Naive B cell (primary cell): ENCODE measurements at regions not wholly inside any gene's neighbourhood (a gene's known extent, or its start where the extent isn't known, plus 50 kb on each side); places are given as distances from the start of the nearest gene placed in this dataset.
"Not testable (repeated sequence)": the region's sequence is repeated elsewhere in the genome, so short reads cannot be mapped to it uniquely, and the experiment has no call there.

ENCODE experiments used
- ATAC-seq, 2 donors: fragments of 150-1000 bp; cut with Tn5 transposase; 2 replicates each; pipeline ENCODE4 v1.10.0; 2021; ENCODE audit warnings: low read depth in 2 of 2, mild to moderate bottlenecking in 2 of 2, moderate library complexity in 2 of 2
- DNase-seq: peaks from one replicate; pipeline ENCODE4 v3.0.0; 2022
- H3K27ac Mint-ChIP-seq, 6 donors: one replicate each; pipeline ENCODE4 v1.8.0; 2020 to 2022; ENCODE audit warnings: mild to moderate bottlenecking in 6 of 6, mixed read lengths in 6 of 6, moderate library complexity in 5 of 6, inconsistent platforms in 2 of 6
- H3K27me3 Mint-ChIP-seq, 3 donors: one replicate each; pipeline ENCODE4 v1.8.0; 2021 to 2022; ENCODE audit warnings: mixed read lengths in 3 of 3, mild to moderate bottlenecking in 1 of 3
- H3K36me3 Mint-ChIP-seq, 2 donors: one replicate each; pipeline ENCODE4 v1.8.0; 2020 to 2022; ENCODE audit warnings: mixed read lengths in 2 of 2, inconsistent platforms in 1 of 2, mild to moderate bottlenecking in 1 of 2
- H3K4me1 Mint-ChIP-seq, 3 donors: one replicate each; pipeline ENCODE4 v1.8.0; 2020 to 2022; ENCODE audit warnings: mixed read lengths in 3 of 3, inconsistent platforms in 1 of 3, mild to moderate bottlenecking in 1 of 3, moderate library complexity in 1 of 3
- H3K4me3 Mint-ChIP-seq, 8 donors: one replicate each; pipeline ENCODE4 v1.8.0; 2020 to 2022; ENCODE audit warnings: mild to moderate bottlenecking in 8 of 8, mixed read lengths in 8 of 8, moderate library complexity in 8 of 8, inconsistent platforms in 2 of 8
- H3K9me3 Mint-ChIP-seq, 7 donors: one replicate each; pipeline ENCODE4 v1.8.0; 2020 to 2022; ENCODE audit warnings: mixed read lengths in 7 of 7, mild to moderate bottlenecking in 5 of 7, inconsistent platforms in 2 of 7, moderate library complexity in 1 of 7

DNA sequence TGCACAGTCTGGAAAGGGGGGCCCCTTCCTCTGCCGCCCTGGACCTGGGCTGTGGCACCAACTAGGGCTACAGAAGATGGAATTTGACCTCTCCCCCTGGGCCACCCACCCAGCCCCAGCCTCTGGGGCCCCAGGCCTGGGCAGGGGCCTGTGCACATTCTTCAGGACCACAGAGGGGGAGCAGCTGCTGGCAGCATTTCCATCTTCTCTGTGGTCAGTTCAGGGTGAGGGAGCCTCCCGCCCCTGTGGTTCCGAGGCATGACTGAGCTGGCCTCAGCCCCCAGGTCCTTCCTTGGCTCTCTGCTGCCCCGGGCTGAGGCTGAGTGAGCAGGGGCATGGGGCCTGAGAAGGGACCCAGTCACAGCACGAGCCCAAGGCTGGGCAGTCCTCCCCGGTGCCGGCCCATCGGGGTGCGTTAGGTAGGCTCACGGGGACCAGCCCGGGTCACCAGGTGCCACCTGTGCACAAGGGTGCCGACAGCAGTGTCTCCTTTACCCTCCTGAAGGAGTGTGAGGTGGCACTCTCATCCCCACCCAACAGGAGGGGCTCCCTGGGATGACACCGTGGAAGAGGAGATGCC is 63.2 kb downstream of the UNCX start:
- Mint-ChIP-seq H3K4me1 (peaks cover 0 to 4% (median 3%) of the 10 kb centered on the region in 3 donors), H3K27me3 (peaks cover 11 to 46% (median 35%) of the 10 kb centered on the region in 3 donors), H3K36me3 (no peaks in the 10 kb centered on the region), H3K9me3 (peaks cover 0 to 3% (median 0%) of the 10 kb centered on the region in 7 donors), H3K4me3 (no peak overlapping the region), H3K27ac (no peak overlapping the region)
- DNase-seq (no peak), ATAC-seq (no peak)

DNA sequence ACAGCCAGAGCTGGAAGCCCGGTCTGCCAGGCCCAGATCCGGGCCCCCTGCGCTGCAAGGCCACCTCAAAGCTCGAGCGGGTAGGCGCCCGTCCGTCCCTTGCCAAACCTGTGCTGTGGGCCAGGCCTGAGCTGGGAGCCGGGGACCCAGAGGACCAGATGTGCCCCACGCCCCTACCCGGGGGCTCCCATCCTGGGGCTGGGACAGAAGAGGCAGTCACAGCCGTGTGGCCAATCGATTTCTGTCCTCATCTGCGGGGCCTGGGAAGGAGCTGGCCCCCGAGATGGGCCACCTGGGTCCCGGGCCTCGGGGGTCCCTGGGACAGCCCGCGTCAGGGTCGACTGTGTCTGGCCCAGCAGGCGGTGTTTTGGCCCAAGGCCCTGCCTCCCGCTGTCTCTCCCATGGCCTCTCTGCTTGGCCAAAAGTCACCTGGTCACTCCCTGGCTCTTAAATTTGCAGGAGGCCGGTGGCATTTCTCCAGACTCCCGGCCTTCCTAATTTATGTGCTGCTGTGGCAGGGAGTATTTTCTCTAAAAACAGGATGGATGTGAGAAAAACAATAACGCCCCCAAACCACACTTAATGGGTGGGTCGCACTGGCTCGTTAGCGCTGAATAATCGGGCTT is 63.8 kb downstream of the UNCX start:
- Mint-ChIP-seq H3K4me3 (no peak overlapping the region), H3K27ac (no peak overlapping the region), H3K27me3 (peaks cover 9 to 40% (median 30%) of the 10 kb centered on the region in 3 donors), H3K4me1 (peaks cover 0 to under 1% (median 0%) of the 10 kb centered on the region in 3 donors), H3K36me3 (no peaks in the 10 kb centered on the region), H3K9me3 (peaks cover 0 to 3% (median 0%) of the 10 kb centered on the region in 7 donors)
- DNase-seq (no peak), ATAC-seq (no peak)

DNA sequence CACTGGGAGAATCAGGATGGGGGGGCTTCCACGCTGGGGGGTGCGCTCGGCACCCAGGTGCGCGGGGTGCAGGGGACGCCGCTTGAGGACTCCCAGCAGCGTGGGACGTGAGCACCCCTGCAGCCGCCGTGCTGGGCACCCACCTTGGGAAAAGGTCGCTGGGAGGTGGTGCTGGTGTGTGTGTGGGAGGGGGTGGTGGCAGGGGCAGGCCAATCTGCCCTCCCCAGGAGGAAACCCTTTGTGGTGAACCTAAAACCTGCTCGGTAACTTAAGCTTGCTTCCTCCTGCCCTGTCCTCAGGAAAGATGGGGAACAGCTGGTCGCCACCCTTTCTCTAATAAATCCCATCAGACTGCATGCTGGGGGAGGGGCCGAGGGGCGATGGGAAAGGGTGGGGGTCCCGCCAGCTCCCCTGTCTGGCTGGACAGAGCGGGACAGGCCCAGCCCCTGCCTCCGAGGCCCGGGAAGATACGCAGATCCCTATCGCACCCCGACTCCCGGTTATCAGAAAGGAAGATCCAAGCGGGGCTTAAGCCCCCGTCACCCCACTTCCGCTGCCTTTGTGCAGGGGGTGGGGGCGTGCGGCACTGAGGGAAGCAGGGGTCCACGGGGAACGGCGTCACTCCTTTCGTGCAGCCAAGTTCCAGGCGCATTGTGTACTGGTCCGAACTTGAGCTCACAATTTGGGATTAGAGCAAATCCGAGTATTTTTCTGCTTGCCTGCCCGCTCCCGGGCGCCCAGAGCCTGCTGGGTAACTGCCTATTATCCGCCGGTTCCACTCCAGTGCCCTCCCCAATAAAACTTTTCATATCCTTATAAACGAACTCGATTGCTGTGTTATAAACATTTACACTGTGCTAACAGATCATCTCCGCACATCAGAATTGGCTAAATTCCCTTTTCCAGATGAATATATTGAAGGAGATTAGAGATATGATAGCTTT is 64.6 kb downstream of the UNCX start:
- DNase-seq (no peak), ATAC-seq (no peak)
- H3K4me3 Mint-ChIP-seq, result no peak overlapping the region
- no peak overlapping the region for H3K27ac Mint-ChIP-seq
- no peaks in the 10 kb centered on the region for H3K4me1 Mint-ChIP-seq
- H3K36me3 Mint-ChIP-seq, result no peaks in the 10 kb centered on the region
- no peaks in the 10 kb centered on the region for H3K9me3 Mint-ChIP-seq
- H3K27me3 Mint-ChIP-seq, result peaks cover 5 to 32% (median 21%) of the 10 kb centered on the region in 3 donors

DNA sequence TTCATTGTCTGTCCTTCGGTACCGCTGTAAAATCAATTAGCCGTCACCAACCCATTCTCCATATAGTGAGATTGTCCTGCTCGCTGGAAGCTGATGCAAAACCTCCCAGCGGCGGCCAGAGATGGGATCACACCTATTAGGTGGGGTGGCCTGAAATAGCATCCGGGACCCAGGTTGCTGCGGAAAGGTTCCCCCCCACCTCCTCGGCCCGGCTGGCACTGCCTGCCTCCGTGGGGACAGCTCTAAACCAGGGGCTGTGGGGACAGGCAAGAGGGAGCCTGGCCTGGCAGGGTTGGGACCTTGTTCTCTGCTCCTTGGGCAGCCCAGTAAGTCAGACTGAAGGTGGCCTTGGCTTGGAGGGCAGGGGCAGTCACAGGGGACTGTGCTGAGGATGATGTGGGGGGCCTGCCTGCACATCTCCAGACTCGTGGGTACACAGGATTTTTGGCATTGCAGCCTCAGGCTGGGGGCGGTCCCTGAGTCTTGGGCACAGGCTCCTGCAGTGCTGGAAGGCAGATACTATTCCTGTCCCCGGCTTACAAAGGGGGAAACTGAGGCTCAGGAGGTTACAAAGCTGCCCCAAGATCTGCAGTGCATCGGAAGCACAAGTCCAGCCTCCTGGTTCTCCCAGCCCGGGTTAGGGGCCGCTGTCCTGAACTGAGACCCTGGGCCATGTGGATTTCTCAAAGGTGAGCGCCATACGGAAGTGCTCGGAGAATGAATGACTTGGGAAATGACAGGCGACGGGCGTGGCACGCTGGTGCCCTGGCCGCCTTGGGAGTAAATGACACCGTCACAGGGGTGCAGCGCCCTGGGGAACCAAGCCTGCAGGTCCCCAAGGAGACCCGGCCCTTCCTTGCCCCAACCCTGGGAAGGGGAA is 65.6 kb downstream of the UNCX start:
- H3K36me3 Mint-ChIP-seq, result no peaks in the 10 kb centered on the region
- H3K4me1 Mint-ChIP-seq, result peaks cover 0 to 1% (median 0%) of the 10 kb centered on the region in 3 donors
- peaks cover 5 to 22% (median 14%) of the 10 kb centered on the region in 3 donors for H3K27me3 Mint-ChIP-seq
- H3K9me3 Mint-ChIP-seq, result no peaks in the 10 kb centered on the region
- H3K27ac Mint-ChIP-seq, result no peak overlapping the region
- H3K4me3 Mint-ChIP-seq, result no peak overlapping the region
- ATAC-seq, result no peak
- DNase-seq, result no peak

DNA sequence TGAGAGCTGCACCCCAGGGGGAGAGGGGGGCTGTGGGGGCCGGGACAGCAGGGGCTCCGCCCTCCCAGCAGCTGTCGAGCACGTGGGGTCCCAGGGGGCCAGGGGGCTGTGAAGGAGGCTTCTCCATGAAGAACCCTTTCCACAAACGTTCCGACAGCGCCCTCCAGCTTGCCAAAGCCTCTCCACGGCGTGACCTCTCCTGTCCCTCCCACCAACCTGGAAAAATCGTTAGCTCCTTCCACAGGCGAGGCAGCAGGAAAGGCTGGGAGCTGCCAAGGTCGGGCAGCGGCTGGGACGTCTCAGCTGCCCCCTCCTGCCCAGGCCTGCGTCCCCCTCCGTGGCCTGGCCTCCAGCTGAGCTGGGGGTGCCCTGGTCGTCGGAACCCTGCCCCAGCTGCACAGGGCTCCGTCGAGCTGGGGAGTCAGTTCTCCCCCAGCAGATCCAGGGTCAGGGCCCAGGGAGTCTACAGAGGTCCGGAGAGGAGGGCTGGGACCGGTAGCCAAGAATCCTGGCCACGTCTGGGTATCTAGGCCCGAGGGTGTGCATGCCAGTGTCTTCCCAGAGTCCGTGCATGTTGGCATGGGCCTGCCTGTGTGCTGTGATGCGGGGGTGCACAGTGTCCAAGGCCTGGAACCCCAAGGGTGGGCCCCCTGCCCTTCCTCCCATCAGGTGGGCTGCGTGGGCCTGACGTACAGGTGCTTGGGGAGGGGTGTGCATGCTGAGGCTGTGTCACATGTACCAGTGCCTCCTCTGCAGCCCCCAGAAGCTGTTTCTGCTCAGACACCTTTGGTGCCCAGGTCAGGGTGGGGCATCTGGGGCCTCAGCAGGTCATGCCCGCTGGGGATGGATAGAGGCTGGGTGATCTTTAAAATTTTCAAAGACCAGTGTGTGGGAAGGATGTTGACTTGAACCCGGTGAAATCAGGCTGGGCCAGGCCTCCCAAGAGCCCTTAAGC is 66.5 kb downstream of the UNCX start:
- Mint-ChIP-seq H3K27me3 (peaks cover 5 to 19% (median 15%) of the 10 kb centered on the region in 3 donors), H3K27ac (no peak overlapping the region), H3K36me3 (no peaks in the 10 kb centered on the region), H3K4me1 (peaks cover 0 to 5% (median 4%) of the 10 kb centered on the region in 3 donors), H3K4me3 (no peak overlapping the region), H3K9me3 (no peaks in the 10 kb centered on the region)
- no peak for ATAC-seq
- DNase-seq, result no peak

DNA sequence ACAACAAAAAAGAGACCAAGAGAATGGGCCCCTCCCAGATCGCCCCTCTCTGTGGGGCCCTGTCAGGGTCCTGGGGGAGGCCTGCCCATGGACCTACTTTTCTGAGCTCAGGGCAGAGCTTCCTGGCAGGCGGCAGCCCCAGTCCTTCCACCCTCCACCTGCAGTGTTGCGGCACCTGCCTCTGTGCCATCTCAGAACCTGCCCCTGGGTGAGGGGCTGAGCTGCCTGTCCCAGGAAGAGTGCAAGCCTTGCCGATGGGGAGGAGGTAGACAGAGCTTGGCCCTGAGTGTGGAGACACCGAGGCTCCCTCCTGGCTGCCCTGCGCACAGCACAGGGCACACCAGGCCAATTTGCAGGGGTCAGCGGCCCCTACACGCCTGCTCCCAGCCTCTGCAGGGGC is 67.5 kb downstream of the UNCX start:
- ATAC-seq, result no peak
- Mint-ChIP-seq H3K36me3 (no peaks in the 10 kb centered on the region), H3K4me1 (peaks cover 0 to 5% (median 4%) of the 10 kb centered on the region in 3 donors), H3K27ac (no peak overlapping the region), H3K27me3 (peaks cover 11 to 19% (median 15%) of the 10 kb centered on the region in 3 donors), H3K9me3 (no peaks in the 10 kb centered on the region), H3K4me3 (no peak overlapping the region)
- no peak for DNase-seq

DNA sequence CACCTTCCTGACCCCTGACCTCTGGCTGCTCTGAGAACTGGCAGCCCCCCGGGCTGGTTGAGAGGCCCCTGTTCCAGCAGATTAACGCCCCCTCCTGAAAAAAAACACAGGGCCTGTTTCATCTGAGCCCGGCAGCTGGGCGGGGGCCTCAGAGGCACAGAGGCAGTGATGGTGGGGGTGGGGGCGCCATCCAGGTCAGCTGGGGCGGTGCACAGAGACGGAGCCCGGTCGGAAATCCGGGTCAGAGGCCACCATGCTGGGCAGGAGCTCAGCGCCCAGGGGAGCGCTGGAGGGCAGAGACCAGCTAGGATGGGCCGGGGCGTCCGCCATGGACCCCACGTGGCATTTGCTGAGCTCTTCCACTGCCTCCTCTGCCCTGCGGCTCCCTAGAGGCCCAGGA is 68.0 kb downstream of the UNCX start:
- ATAC-seq, result no peak
- Mint-ChIP-seq H3K4me3 (no peak overlapping the region), H3K27me3 (peaks cover 11 to 22% (median 18%) of the 10 kb centered on the region in 3 donors), H3K27ac (peak overlapping the region in 1 of 6 donors; percentile 51), H3K9me3 (peaks cover 0 to under 1% (median 0%) of the 10 kb centered on the region in 7 donors), H3K36me3 (no peaks in the 10 kb centered on the region), H3K4me1 (peaks cover 0 to 5% (median 4%) of the 10 kb centered on the region in 3 donors)
- no peak for DNase-seq

DNA sequence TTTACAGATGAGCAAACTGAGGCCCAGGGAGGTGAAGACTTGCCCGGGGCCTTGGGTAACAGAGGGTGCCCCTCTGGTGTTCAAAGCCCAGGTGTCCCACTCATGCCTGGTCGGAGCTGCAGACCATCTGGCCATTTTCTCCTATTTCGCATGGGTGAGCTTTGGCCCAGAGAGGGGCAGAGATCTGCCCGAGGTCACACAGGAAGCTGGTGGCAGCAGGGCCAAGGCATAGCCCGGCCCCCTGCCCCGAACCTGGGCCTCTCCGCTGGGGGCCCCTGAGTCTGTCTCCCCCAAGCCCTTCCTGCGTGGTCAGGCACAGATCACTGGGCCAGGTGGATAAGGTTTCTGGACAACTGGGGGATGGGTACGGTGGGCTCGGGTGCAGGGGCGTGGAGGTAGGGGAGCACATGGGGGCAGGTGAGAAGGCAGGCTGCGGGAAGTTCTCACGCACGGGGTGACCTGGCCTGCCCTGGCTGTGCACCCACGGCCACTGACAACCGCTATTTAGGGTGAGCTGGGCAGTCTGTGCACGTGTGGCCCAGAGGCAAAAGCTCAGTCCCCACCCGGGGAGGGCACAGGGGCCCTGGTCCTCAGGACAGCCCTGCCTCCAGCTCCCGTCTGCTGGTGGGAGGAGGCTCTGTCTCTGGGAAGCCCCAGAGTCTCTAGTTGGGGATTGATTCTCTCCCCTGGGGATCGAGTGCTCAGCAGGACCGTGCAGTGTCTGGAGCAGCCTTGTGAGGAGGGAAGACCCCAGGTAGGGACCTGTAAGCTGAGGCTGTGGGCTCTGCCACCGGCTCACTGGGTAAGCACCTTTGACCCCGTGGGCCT is 68.6 kb downstream of the UNCX start:
- no peak for ATAC-seq
- Mint-ChIP-seq H3K27ac (no peak overlapping the region), H3K36me3 (no peaks in the 10 kb centered on the region), H3K4me3 (no peak overlapping the region), H3K4me1 (peaks cover 0 to 5% (median 4%) of the 10 kb centered on the region in 3 donors), H3K9me3 (peaks cover 0 to 5% (median 0%) of the 10 kb centered on the region in 7 donors), H3K27me3 (peaks cover 11 to 27% (median 25%) of the 10 kb centered on the region in 3 donors)
- no peak for DNase-seq

DNA sequence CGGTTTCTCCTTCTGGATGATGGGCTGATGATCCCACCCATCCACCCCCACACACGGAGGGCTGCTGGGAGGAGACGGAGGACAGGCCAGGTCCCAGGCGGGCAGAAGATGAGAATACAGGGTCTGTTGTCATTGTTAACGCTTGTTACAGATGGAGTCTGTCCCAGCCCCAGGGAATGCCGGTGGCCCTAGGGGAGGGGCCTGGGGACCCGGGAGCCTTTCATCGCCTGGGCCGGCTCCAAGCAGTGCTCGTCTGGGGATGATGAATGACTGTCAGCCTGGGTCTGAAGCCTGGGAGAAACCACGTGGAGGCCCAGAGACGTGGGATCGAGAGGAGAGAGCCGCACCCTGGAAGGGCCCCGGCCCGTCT is 69.2 kb downstream of the UNCX start:
- Mint-ChIP-seq H3K36me3 (no peaks in the 10 kb centered on the region), H3K4me3 (no peak overlapping the region), H3K9me3 (peaks cover 0 to 5% (median 0%) of the 10 kb centered on the region in 7 donors), H3K27ac (no peak overlapping the region), H3K4me1 (peaks cover 0 to 5% (median 4%) of the 10 kb centered on the region in 3 donors), H3K27me3 (peaks cover 14 to 31% (median 29%) of the 10 kb centered on the region in 3 donors)
- DNase-seq (no peak), ATAC-seq (no peak)

DNA sequence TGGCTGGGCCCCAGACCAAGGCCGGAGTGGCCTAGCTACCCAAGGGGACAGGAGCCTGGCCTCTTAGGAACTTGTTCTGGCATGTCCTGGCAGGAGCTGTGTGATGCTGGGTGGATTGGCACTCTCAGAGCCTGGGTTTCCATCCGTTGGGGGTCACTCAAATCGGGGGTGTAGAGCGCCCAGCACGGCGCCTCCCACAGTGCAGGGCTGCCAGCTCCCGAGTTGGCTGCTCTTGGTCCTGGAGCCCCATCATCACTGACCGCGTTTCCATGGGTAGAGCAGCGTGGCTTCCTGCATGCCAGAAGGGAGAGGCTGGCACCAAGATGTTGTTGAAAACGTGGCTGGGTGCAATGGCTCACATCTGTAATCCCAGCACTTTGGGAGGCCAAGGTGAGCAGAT is 70.3 kb downstream of the UNCX start:
- H3K4me1 Mint-ChIP-seq, result peaks cover 0 to 5% (median 4%) of the 10 kb centered on the region in 3 donors
- no peaks in the 10 kb centered on the region for H3K36me3 Mint-ChIP-seq
- H3K4me3 Mint-ChIP-seq, result no peak overlapping the region
- H3K27me3 Mint-ChIP-seq, result peaks cover 12 to 26% (median 24%) of the 10 kb centered on the region in 3 donors
- H3K27ac Mint-ChIP-seq, result no peak overlapping the region
- ATAC-seq, result no peak
- H3K9me3 Mint-ChIP-seq, result peaks cover 0 to 5% (median 3%) of the 10 kb centered on the region in 7 donors
- DNase-seq, result no peak

DNA sequence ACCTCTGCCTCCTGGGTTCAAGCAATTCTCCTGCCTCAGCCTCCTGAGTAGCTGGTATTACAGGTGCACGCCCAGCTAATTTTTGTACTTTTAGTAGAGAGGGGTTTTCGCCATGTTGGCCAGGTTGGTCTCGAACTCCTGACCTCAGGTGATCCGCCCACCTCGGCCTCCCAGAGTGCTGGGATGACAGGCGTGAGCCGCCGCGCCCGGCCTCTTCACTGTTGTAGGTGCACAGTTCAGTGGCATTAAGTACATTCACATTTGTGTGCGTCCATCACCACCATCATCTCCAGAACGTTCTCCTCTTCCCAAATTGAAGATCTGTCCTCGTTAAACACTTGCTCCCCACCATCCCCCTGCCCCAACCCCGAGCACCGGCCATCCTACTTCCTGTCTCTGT is 71.3 kb downstream of the UNCX start:
- not testable (repeated sequence) for ATAC-seq, H3K9me3 Mint-ChIP-seq, H3K4me3 Mint-ChIP-seq, DNase-seq, H3K4me1 Mint-ChIP-seq, H3K36me3 Mint-ChIP-seq
- Mint-ChIP-seq H3K27ac (peak overlapping the region in 1 of 6 donors; percentile 53), H3K27me3 (peaks cover 12 to 24% (median 16%) of the 10 kb centered on the region in 3 donors)
